ENCODE measurements at regions not wholly inside any gene's neighbourhood (a gene's known extent, or its start where the extent isn't known, plus 50 kb on each side); places are given as distances from the start of the nearest gene placed in this dataset.

DNA sequence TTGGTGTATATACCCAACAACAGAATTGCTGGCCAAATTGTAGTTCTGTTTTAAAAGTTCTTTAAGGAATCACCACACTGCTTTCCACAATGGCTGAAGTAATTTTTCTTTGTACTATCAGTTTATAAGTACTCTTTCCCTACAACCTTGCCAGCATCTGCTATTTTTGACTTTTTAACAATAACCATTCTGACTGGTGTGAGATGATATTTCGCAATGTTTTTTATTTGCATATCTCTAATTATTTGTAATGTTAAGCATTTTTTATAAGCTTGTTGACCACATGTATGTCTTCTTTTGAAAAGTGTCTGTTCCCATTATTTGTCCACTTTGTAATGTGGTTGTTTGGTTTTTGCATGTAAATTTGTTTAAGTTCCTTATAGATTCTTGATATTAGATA, 509.9 kb upstream of the POU3F4 start:
- H3K4me1 ChIP-seq (ENCODE audit: control insufficient read depth, insufficient read depth, low read length), result no peaks in the 10 kb centered on the region
- no peak overlapping the region for H3K4me3 ChIP-seq (ENCODE audit: low read depth, low read length)
- ChIA-PET POLR2A (no interaction called here), CTCF (interaction anchor here (0.6 kb wide), 1 partner anchor 16 kb away, joined by 3 read pairs; no protein-coding TSS in a partner anchor)
- no peak overlapping the region for H3K27ac ChIP-seq (ENCODE audit: extremely low read depth, low read depth, low read length)
- H3K9me3 ChIP-seq (ENCODE audit: control insufficient read depth, insufficient read depth, low read depth, low read length), result peaks cover 2% of the 10 kb centered on the region; the same call in 1 of the 2 replicates
- H3K36me3 ChIP-seq (ENCODE audit: control insufficient read depth in 2 of 2, insufficient read depth in 1 of 2, low read length in 2 of 2), result no peaks in the 10 kb centered on the region
- TF ChIP-seq ZIC2 (tag by site-specific recombination; IDR thresholded peaks at IDR 0.05), result no peak

DNA sequence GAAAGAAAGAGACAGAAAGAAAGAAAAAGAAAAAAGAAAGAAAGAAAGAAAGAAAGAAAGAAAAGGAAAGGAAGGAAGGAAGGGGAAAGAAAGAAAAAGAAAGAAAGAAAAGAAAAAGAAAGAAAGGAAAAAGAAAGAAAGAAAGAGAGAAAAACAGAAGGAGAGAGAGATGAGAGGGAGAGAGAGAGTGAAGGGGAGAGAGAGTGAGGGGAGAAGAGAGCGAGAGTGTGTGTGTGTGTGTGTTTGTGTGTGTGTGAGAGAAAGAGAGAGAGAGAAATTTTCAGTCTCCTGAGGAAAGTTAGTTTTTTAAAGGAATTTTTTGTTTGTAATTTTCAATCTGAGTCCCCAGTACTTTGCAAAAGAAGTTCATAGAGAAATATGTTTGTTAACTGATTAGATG, 504.1 kb upstream of the POU3F4 start:
- ChIA-PET CTCF (interaction anchor here (0.6 kb wide), 1 partner anchor 343 kb away, joined by 4 read pairs; no protein-coding TSS in a partner anchor), POLR2A (no interaction called here)
- TF ChIP-seq, protein P1, sequence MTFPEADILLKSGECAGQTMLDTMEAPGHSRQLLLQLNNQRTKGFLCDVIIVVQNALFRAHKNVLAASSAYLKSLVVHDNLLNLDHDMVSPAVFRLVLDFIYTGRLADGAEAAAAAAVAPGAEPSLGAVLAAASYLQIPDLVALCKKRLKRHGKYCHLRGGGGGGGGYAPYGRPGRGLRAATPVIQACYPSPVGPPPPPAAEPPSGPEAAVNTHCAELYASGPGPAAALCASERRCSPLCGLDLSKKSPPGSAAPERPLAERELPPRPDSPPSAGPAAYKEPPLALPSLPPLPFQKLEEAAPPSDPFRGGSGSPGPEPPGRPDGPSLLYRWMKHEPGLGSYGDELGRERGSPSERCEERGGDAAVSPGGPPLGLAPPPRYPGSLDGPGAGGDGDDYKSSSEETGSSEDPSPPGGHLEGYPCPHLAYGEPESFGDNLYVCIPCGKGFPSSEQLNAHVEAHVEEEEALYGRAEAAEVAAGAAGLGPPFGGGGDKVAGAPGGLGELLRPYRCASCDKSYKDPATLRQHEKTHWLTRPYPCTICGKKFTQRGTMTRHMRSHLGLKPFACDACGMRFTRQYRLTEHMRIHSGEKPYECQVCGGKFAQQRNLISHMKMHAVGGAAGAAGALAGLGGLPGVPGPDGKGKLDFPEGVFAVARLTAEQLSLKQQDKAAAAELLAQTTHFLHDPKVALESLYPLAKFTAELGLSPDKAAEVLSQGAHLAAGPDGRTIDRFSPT (tag by site-specific recombination; IDR thresholded peaks at IDR 0.05), result no peak
- TF ChIP-seq ZNF701 (tag by site-specific recombination; IDR thresholded peaks at IDR 0.05) (no peak), RBAK (tag by site-specific recombination; IDR thresholded peaks at IDR 0.05) (no peak), PRDM1 (tag by site-specific recombination; IDR thresholded peaks at IDR 0.05) (peak; percentile 93)
- Histone ChIP-seq H3K36me3 (ENCODE audit: control insufficient read depth in 2 of 2, insufficient read depth in 1 of 2, low read length in 2 of 2) (no peaks in the 10 kb centered on the region), H3K4me3 (ENCODE audit: low read depth, low read length) (no peak overlapping the region), H3K27ac (ENCODE audit: extremely low read depth, low read depth, low read length) (no peak overlapping the region), H3K9me3 (ENCODE audit: control insufficient read depth, insufficient read depth, low read depth, low read length) (no peaks in the 10 kb centered on the region; the same call in none of the 2 replicates), H3K4me1 (ENCODE audit: control insufficient read depth, insufficient read depth, low read length) (no peaks in the 10 kb centered on the region)

DNA sequence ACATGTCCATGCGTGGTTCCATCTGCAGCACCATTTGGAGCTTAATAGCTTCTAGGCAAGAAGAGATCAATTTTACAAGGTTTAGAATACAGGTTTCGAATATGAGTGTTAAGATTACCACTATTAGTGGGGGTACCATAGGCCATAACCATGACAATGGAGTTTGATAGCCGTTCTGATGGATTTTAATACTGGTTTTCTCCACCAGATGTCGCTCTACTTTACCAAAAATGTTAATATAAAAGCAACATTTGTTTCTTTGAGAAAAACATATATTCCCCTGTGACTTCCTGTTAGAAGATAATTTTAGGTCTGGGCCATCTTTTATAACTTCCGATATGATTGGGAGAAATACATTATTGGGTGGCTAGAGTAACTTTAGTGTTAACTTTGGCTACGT, 499.7 kb upstream of the POU3F4 start:
- Histone ChIP-seq H3K4me3 (ENCODE audit: low read depth, low read length) (no peak overlapping the region), H3K36me3 (ENCODE audit: control insufficient read depth in 2 of 2, insufficient read depth in 1 of 2, low read length in 2 of 2) (no peaks in the 10 kb centered on the region), H3K4me1 (ENCODE audit: control insufficient read depth, insufficient read depth, low read length) (no peaks in the 10 kb centered on the region), H3K27ac (ENCODE audit: extremely low read depth, low read depth, low read length) (no peak overlapping the region), H3K9me3 (ENCODE audit: control insufficient read depth, insufficient read depth, low read depth, low read length) (no peaks in the 10 kb centered on the region; the same call in none of the 2 replicates)
- TF ChIP-seq ZNF654 (tag by site-specific recombination; IDR thresholded peaks at IDR 0.05; ENCODE audit: low read depth), result 0 out of 2 replicates have a peak, but pooled peaks have one; percentile 19
- TF ChIP-seq ZNF146 (tag by site-specific recombination; IDR thresholded peaks at IDR 0.05), result no peak
- TF ChIP-seq, protein P2, sequence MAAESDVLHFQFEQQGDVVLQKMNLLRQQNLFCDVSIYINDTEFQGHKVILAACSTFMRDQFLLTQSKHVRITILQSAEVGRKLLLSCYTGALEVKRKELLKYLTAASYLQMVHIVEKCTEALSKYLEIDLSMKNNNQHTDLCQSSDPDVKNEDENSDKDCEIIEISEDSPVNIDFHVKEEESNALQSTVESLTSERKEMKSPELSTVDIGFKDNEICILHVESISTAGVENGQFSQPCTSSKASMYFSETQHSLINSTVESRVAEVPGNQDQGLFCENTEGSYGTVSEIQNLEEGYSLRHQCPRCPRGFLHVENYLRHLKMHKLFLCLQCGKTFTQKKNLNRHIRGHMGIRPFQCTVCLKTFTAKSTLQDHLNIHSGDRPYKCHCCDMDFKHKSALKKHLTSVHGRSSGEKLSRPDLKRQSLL (tag by site-specific recombination; IDR thresholded peaks at IDR 0.05), result no peak
- no peak for TF ChIP-seq ZSCAN30 (tag by site-specific recombination; IDR thresholded peaks at IDR 0.05)
- no peak for TF ChIP-seq ZNF140 (tag by site-specific recombination; IDR thresholded peaks at IDR 0.05)
- no peak for TF ChIP-seq MYNN (tag by site-specific recombination; IDR thresholded peaks at IDR 0.05; ENCODE audit: borderline replicate concordance)
- POLR2A ChIA-PET, result no interaction called here
- CTCF ChIA-PET, result interaction anchor here (0.6 to 0.9 kb wide), 3 partner anchors 627 to 1116 kb away, joined by 3 to 4 read pairs (median 4); no protein-coding TSS in a partner anchor

DNA sequence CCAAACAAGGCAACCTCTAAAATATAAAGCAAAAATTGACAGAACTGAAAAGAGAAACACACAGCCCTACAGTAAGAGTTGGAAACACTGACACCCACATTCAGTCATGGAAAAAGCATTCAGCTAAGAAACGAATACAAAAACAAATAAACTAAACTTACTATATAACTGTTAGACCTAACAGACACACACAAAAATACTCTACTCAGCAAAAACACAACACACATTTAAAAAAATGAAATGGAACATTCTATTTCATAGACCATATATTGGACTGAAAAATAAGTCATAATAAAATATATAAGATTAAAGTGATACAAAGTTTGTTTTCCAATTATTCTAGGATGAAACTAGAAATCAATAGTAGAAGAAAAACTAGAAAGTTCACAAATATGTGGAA, 488.8 kb upstream of the POU3F4 start:
- no peak overlapping the region for H3K4me3 ChIP-seq (ENCODE audit: low read depth, low read length)
- POLR2A ChIA-PET, result no interaction called here
- H3K4me1 ChIP-seq (ENCODE audit: control insufficient read depth, insufficient read depth, low read length), result no peaks in the 10 kb centered on the region
- TF ChIP-seq, protein P3, sequence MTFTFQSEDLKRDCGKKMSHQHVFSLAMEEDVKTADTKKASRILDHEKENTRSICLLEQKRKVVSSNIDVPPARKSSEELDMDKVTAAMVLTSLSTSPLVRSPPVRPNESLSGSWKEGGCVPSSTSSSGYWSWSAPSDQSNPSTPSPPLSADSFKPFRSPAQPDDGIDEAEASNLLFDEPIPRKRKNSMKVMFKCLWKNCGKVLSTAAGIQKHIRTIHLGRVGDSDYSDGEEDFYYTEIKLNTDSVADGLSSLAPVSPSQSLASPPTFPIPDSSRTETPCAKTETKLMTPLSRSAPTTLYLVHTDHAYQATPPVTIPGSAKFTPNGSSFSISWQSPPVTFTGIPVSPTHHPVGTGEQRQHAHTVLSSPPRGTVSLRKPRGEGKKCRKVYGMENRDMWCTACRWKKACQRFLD (tag by site-specific recombination; IDR thresholded peaks at IDR 0.05), result no peak
- TF ChIP-seq, protein P4, sequence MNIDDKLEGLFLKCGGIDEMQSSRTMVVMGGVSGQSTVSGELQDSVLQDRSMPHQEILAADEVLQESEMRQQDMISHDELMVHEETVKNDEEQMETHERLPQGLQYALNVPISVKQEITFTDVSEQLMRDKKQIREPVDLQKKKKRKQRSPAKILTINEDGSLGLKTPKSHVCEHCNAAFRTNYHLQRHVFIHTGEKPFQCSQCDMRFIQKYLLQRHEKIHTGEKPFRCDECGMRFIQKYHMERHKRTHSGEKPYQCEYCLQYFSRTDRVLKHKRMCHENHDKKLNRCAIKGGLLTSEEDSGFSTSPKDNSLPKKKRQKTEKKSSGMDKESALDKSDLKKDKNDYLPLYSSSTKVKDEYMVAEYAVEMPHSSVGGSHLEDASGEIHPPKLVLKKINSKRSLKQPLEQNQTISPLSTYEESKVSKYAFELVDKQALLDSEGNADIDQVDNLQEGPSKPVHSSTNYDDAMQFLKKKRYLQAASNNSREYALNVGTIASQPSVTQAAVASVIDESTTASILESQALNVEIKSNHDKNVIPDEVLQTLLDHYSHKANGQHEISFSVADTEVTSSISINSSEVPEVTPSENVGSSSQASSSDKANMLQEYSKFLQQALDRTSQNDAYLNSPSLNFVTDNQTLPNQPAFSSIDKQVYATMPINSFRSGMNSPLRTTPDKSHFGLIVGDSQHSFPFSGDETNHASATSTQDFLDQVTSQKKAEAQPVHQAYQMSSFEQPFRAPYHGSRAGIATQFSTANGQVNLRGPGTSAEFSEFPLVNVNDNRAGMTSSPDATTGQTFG (tag by site-specific recombination; IDR thresholded peaks at IDR 0.05; ENCODE audit: borderline replicate concordance), result no peak
- TF ChIP-seq ZNF768 (tag by site-specific recombination; IDR thresholded peaks at IDR 0.05) (no peak), SP2 (tag by site-specific recombination; IDR thresholded peaks at IDR 0.05) (no peak)
- CTCF ChIA-PET, result interaction anchor here (1.0 kb wide), 1 partner anchor 12 kb away, joined by 5 read pairs; no protein-coding TSS in a partner anchor
- no peaks in the 10 kb centered on the region; the same call in 1 of the 2 replicates for H3K9me3 ChIP-seq (ENCODE audit: control insufficient read depth, insufficient read depth, low read depth, low read length)
- no peak overlapping the region for H3K27ac ChIP-seq (ENCODE audit: extremely low read depth, low read depth, low read length)
- no peaks in the 10 kb centered on the region for H3K36me3 ChIP-seq (ENCODE audit: control insufficient read depth in 2 of 2, insufficient read depth in 1 of 2, low read length in 2 of 2)
